HepG2 (cell line): ENCODE measurements at regions not wholly inside any gene's neighbourhood (a gene's known extent, or its start where the extent isn't known, plus 50 kb on each side); places are given as distances from the start of the nearest gene placed in this dataset.

Source experiments
- ATAC-seq: fragments of 200-7000 bp; cut with Tn5 transposase; 3 replicates; pipeline ENCODE4 v1.9.1; 2020; ENCODE audit warnings: mild to moderate bottlenecking, moderate library complexity
- BruUV-seq: library from RNA; stranded (reverse); fragments of 400-500 nt; replicated peaks from 2 replicates; lab custom pipeline; 2021; lab: Mats Ljungman, UMichigan
- CTCF ChIA-PET: fragments of 300-600 bp; formaldehyde crosslinking; extraction: SDS; loops from one replicate; lab custom pipeline; 2021; ENCODE audit warnings: low total read pairs, inconsistent platforms, low intra/inter-chr PET ratio; lab: Yijun Ruan, JAX
- POLR2A ChIA-PET: fragments of 350-600 bp; sonication (Branson Sonifier 250); formaldehyde crosslinking; loops from one replicate; lab custom pipeline; 2020; ENCODE audit warnings: antibody characterized with exemption, inconsistent platforms; lab: Yijun Ruan, JAX
- DNase-seq: peaks from one replicate; pipeline ENCODE4 v3.0.0-alpha.2; 2015; ENCODE audit warnings: low spot score
- FAIRE-seq: peaks from 3 replicates; lab custom pipeline; 2011; peaks lifted over from hg19 to GRCh38; lab: Jason Lieb, UNC
- H2AFZ ChIP-seq: one replicate; pipeline ENCODE4 v1.6.1; 2011; ENCODE audit warnings: low read length, inconsistent platforms
- H3K27ac ChIP-seq: fragments of 300-600 bp; 3 replicates; pipeline ENCODE4 v1.8.0; 2011; ENCODE audit warnings: mixed run types, mild to moderate bottlenecking, mixed read lengths, low read length, inconsistent platforms; ENCODE audit not compliant: insufficient read depth; ENCODE audit errors: extremely low read length
- H3K27me3 ChIP-seq, 2 experiments: fragments of 200-600 bp in 1 of 2; 2 replicates in 1 of 2; 3 replicates in 1 of 2; pipeline versions ENCODE4 v1.6.0 to v1.8.0; 2011; ENCODE audit warnings: low read length in 2 of 2, mild to moderate bottlenecking in 2 of 2, moderate library complexity in 2 of 2, inconsistent platforms in 1 of 2; ENCODE audit not compliant: insufficient read depth in 2 of 2, control insufficient read depth in 1 of 2
- H3K36me3 ChIP-seq, 2 experiments: fragments of 200-600 bp in 1 of 2; replicated peaks in 1 of 2; 2 replicates in 1 of 2; 3 replicates in 1 of 2; pipeline versions ENCODE4 v1.5.1 to v1.8.0; 2011; ENCODE audit warnings: low read length in 2 of 2, inconsistent platforms in 1 of 2; ENCODE audit not compliant: insufficient read depth in 2 of 2, control insufficient read depth in 1 of 2
- H3K4me1 ChIP-seq: 2 replicates; pipeline ENCODE4 v1.5.1; 2012; ENCODE audit warnings: low read length, inconsistent platforms; ENCODE audit not compliant: insufficient read depth
- H3K4me2 ChIP-seq: 2 replicates; pipeline ENCODE4 v1.6.0; 2011; ENCODE audit warnings: low read depth, low read length, inconsistent platforms
- H3K4me3 ChIP-seq, 3 experiments: fragments of 200-600 bp in 1 of 3; sonication (generic), shearing (Covaris generic) in 1 of 3; replicated peaks in 1 of 3; 2 replicates each; pipeline ENCODE4 v1.5.1; 2011 to 2016; ENCODE audit warnings: low read length in 3 of 3, inconsistent platforms in 2 of 3, low read depth in 2 of 3, mild to moderate bottlenecking in 2 of 3, control low read depth in 1 of 3, mixed read lengths in 1 of 3; ENCODE audit not compliant: insufficient read depth in 1 of 3
- H3K79me2 ChIP-seq: one replicate; pipeline ENCODE4 v1.6.1; 2011; ENCODE audit warnings: low read length, inconsistent platforms; ENCODE audit not compliant: insufficient read depth
- H3K9ac ChIP-seq: 2 replicates; pipeline ENCODE4 v1.6.0; 2011; ENCODE audit warnings: mild to moderate bottlenecking, low read depth, low read length, inconsistent platforms; ENCODE audit not compliant: insufficient read depth
- H3K9me3 ChIP-seq: 2 replicates; pipeline ENCODE4 v1.5.1; 2012; ENCODE audit warnings: mild to moderate bottlenecking, low read length
- H4K20me1 ChIP-seq: 2 replicates; pipeline ENCODE4 v1.6.0; 2011; ENCODE audit warnings: inconsistent platforms, mild to moderate bottlenecking, low read length, moderate library complexity; ENCODE audit not compliant: insufficient read depth
- HNF4A ChIP-seq: sonication (generic); formaldehyde crosslinking; IDR thresholded peaks from 2 replicates; pipeline ENCODE4 v1.4.0; 2020; ENCODE audit warnings: missing genetic modification reagents
- NCOR1 ChIP-seq: fragments of 200-600 bp; sonication (generic); IDR thresholded peaks from 2 replicates; pipeline ENCODE4 v1.7.0; 2017; ENCODE audit warnings: antibody characterized with exemption, low read length, borderline replicate concordance
- POGZ ChIP-seq: sonication (generic); formaldehyde crosslinking; IDR thresholded peaks from 2 replicates; pipeline ENCODE4 v1.4.0; 2020; ENCODE audit warnings: mild to moderate bottlenecking, missing genetic modification reagents
- ZBTB33 ChIP-seq: sonication (generic); formaldehyde crosslinking; IDR thresholded peaks from 2 replicates; pipeline ENCODE4 v1.4.0; 2020; ENCODE audit warnings: missing genetic modification reagents
- ZFP82 ChIP-seq: sonication (generic); formaldehyde crosslinking; IDR thresholded peaks from 2 replicates; pipeline ENCODE4 v1.5.1; 2020; ENCODE audit warnings: mild to moderate bottlenecking, missing genetic modification reagents, borderline replicate concordance
- ZNF598 ChIP-seq: sonication (generic); formaldehyde crosslinking; IDR thresholded peaks from 2 replicates; pipeline ENCODE4 v1.5.1; 2020; ENCODE audit warnings: mild to moderate bottlenecking, missing genetic modification reagents, borderline replicate concordance
- ZNF710 ChIP-seq: sonication (generic); formaldehyde crosslinking; IDR thresholded peaks from 2 replicates; pipeline ENCODE4 v1.5.0; 2020; ENCODE audit warnings: mild to moderate bottlenecking, missing genetic modification reagents, borderline replicate concordance
- WGBS: methylation state at CpG from one replicate; pipeline ENCODE4 v1.1.6; 2017; ENCODE audit warnings: low lambda C conversion rate; 5-methylcytosine and 5-hydroxymethylcytosine counted together
- in situ Hi-C: cut with HindIII; loops from 2 replicates; pipeline ENCODE4 v1.10.0; 2017; ENCODE audit warnings: low pct_unique_long_range_greater_than_20kb; ENCODE audit not compliant: extremely low pct_ligation_motif_present
- intact Hi-C: fragments of 100-400 bp; cut with micrococcal nuclease; formaldehyde crosslinking; loops from one replicate; pipeline ENCODE4 v1.10.0; 2022; ENCODE audit not compliant: unreplicated experiment
- TF ChIP-seq, protein P1 (sequence below): IDR thresholded peaks from 2 replicates; pipeline ENCODE4 v1.6.1; 2016; ENCODE audit warnings: mild to moderate bottlenecking
- TF ChIP-seq, protein P2 (sequence below): sonication (generic); formaldehyde crosslinking; IDR thresholded peaks from 2 replicates; pipeline ENCODE4 v1.4.0; 2020; ENCODE audit warnings: missing genetic modification reagents

DNA sequence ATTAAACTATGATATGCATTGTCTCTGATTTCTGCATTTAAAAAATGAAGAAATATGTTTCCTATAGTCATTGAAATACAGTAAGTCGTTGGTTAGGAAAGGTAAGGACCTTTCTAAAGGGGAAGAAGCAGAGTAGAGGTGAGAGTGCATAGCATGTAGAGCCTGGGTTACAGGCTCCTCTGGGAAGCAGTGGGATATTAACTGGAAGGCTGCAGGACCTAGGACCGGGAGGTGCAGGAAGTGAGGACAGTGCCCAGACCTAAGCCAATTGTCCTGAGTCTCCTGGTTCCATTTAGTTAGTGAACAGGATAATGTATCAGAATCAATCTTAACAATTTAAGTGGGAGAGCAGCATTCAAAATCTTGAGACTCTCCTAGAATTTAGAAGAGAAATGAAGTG is 237.1 kb upstream of the NUDT6 start:
- Histone ChIP-seq H3K79me2 (no peaks in the 10 kb centered on the region), H3K27me3 (no peaks in the 10 kb centered on the region), H3K4me1 (peaks cover 11% of the 10 kb centered on the region), H4K20me1 (no peaks in the 10 kb centered on the region), H3K9ac (no peak overlapping the region), H3K36me3 (no peaks in the 10 kb centered on the region), H3K27ac (no peak overlapping the region), H3K4me3 (no peak overlapping the region), H2AFZ (no peak overlapping the region), H3K9me3 (no peaks in the 10 kb centered on the region), H3K4me2 (no peak overlapping the region)
- WGBS = 78% methylated on average over 2 of the region's 2 CpGs
- in situ Hi-C loops (no loop called here), intact Hi-C loops (no loop called here)
- no peak for DNase-seq
- CTCF ChIA-PET = no interaction called here
- no TSS peak for BruUV-seq
- no peak for TF ChIP-seq ZNF598
- no peak for ATAC-seq
- FAIRE-seq = no peak
- POLR2A ChIA-PET = no interaction called here

GRCh38 chr4:123162859-123163258 is 233.7 kb upstream of the SPRY1 start:
- ATAC-seq (peak; percentile 83), FAIRE-seq (no peak), DNase-seq (peak; percentile 61)
- Histone ChIP-seq H3K36me3 (no peaks in the 10 kb centered on the region), H2AFZ (no peak overlapping the region), H3K4me3 (no peak overlapping the region), H3K4me2 (no peak overlapping the region), H3K27ac (no peak overlapping the region), H3K79me2 (no peaks in the 10 kb centered on the region), H4K20me1 (no peaks in the 10 kb centered on the region), H3K27me3 (no peaks in the 10 kb centered on the region), H3K9ac (no peak overlapping the region), H3K4me1 (peaks cover 11% of the 10 kb centered on the region), H3K9me3 (no peaks in the 10 kb centered on the region)
- in situ Hi-C loops = no loop called here
- POLR2A ChIA-PET = no interaction called here
- CTCF ChIA-PET = no interaction called here
- BruUV-seq = no TSS peak
- intact Hi-C loops = no loop called here
- WGBS = 77% methylated on average over 4 of the region's 4 CpGs
- TF ChIP-seq HNF4A (CRISPR knock-in tag) (peak; percentile 62), ZBTB33 (CRISPR knock-in tag) (peak; percentile 50), POGZ (CRISPR knock-in tag) (0 out of 2 replicates have a peak, but pooled peaks have one; percentile 40), ZFP82 (CRISPR knock-in tag) (no peak), ZNF710 (CRISPR knock-in tag) (no peak), NCOR1 (peak; percentile 39; the same call in 1 of the 2 replicates)
- TF ChIP-seq, protein P1, sequence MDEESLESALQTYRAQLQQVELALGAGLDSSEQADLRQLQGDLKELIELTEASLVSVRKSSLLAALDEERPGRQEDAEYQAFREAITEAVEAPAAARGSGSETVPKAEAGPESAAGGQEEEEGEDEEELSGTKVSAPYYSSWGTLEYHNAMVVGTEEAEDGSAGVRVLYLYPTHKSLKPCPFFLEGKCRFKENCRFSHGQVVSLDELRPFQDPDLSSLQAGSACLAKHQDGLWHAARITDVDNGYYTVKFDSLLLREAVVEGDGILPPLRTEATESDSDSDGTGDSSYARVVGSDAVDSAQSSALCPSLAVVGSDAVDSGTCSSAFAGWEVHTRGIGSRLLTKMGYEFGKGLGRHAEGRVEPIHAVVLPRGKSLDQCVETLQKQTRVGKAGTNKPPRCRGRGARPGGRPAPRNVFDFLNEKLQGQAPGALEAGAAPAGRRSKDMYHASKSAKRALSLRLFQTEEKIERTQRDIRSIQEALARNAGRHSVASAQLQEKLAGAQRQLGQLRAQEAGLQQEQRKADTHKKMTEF (CRISPR knock-in tag) = no peak
- TF ChIP-seq, protein P2, sequence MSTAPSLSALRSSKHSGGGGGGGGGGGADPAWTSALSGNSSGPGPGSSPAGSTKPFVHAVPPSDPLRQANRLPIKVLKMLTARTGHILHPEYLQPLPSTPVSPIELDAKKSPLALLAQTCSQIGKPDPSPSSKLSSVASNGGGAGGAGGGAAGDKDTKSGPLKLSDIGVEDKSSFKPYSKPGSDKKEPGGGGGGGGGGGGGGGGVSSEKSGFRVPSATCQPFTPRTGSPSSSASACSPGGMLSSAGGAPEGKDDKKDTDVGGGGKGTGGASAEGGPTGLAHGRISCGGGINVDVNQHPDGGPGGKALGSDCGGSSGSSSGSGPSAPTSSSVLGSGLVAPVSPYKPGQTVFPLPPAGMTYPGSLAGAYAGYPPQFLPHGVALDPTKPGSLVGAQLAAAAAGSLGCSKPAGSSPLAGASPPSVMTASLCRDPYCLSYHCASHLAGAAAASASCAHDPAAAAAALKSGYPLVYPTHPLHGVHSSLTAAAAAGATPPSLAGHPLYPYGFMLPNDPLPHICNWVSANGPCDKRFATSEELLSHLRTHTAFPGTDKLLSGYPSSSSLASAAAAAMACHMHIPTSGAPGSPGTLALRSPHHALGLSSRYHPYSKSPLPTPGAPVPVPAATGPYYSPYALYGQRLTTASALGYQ (CRISPR knock-in tag) = no peak
